Subcutaneous adipose tissue (tissue), 1 donor: ENCODE measurements at regions not wholly inside any gene's neighbourhood (a gene's known extent, or its start where the extent isn't known, plus 50 kb on each side); places are given as distances from the start of the nearest gene placed in this dataset.

ENCODE experiments used
- TF ChIP-seq, protein P1 (sequence below): fragments of 450-650 bp; IDR thresholded peaks from one replicate; pipeline ENCODE4 v1.5.1; 2016; ENCODE audit warnings: low read depth, mild to moderate bottlenecking, control low read depth, antibody characterized with exemption, moderate library complexity

DNA sequence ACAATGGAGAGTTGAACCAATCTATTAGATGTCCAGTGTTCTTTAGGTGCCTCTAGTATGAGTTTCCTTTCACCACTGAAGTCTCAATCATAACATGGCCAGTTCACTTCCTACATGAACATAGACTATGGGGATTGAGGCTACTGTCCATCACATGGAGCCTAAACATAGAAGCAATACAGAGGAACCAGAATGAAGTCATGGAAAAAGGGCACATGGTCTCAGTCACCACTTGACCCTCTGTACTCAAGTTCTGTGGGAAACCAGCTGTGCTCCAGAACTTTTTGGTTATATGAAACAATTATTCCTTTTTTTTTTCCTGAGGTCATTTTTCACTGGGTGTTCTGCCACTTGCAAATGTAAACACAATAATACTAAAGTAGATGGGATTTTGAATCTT is 762.5 kb downstream of the CBLN4 start:
- TF ChIP-seq, protein P1, sequence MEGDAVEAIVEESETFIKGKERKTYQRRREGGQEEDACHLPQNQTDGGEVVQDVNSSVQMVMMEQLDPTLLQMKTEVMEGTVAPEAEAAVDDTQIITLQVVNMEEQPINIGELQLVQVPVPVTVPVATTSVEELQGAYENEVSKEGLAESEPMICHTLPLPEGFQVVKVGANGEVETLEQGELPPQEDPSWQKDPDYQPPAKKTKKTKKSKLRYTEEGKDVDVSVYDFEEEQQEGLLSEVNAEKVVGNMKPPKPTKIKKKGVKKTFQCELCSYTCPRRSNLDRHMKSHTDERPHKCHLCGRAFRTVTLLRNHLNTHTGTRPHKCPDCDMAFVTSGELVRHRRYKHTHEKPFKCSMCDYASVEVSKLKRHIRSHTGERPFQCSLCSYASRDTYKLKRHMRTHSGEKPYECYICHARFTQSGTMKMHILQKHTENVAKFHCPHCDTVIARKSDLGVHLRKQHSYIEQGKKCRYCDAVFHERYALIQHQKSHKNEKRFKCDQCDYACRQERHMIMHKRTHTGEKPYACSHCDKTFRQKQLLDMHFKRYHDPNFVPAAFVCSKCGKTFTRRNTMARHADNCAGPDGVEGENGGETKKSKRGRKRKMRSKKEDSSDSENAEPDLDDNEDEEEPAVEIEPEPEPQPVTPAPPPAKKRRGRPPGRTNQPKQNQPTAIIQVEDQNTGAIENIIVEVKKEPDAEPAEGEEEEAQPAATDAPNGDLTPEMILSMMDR, result no peak

DNA sequence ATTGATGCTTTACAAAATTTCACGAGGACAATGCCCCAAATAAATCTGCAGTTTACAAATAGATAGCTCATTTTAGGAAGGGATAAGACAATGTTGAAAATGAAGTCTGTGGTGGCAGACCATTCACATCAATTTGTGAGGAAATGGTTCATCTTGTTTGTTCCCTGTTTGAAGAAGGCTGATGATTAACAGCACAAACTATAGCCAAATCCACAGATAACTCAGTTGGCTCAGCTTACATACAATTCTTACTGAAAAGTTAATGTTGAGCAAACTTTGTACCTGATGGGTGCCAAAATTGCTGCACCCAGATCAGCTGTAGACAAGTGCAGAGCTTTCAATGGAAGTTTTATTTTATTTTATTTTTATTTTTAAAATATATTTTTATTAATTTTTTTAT is 763.9 kb downstream of the DOK5 start:
- TF ChIP-seq, protein P1, result no peak

DNA sequence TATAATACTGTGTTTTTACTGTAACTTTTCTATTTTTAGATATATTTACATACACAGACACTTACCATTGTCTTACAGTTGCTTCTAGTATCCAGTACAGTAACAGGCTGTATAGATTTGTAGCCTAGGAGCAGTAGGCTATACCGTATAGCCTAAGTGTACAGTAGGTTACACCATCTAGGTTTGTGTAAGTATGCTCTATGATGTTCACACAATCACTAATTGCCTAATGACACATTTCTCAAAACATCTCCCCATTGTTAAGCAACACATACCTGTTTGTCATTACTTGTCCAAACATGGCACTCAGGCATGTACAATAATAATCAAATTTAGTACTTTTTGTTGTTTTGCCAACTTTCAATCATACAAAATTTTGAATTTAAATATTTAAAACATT is 757.3 kb downstream of the DOK5 start:
- TF ChIP-seq, protein P1, result no peak

DNA sequence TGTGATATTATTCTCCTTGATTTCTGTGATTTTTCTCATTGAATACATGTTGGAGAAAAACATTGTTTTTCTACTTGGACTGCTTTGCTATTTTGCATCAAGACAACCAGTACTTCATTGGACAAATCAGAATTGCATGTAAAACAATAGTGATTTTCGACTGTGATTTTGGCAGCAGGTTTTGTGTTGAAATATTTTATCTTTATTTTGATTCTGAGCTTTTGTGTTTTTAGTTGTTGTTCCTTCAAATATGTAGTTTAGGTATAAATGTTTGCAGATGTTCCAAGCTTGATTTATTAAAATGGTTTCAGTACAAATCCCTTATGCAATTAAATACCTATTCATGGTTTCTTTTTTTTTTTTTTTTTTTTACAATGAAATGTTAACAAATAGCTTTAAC is 754.1 kb downstream of the DOK5 start:
- TF ChIP-seq, protein P1, result no peak

DNA sequence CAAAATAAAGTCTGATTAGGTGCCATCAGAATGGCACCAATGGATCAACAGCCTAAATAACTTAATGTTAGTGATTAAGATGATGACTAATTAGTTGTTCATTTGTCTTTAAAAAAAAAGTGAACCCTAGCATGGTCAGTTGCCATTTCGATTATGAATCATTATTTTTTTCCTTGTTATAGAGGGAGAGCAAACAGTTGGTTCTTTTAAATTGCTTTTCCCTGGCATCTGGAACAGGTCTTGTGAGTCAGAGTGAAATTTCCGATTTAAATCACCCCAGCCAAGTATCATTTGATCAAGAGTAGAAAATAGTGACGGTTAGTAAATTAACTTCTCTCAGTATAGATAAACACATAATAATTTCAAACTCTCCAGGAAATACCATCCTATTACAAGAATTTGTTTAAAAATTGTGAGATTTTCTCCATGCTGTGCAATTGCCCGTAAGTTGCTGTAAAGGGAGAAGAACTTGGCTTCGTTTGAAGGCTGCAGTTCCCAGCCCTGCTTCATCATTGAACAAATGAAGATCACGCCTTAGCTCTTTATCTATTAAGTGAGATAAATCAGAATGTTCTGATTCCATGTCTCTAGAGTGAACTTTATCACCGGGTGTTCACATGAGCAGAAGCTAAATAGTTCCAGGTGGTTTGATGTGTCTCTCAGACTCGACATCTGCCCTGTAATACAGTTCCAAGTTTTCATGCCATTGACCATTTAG is 741.3 kb downstream of the DOK5 start:
- TF ChIP-seq, protein P1, result no peak

DNA sequence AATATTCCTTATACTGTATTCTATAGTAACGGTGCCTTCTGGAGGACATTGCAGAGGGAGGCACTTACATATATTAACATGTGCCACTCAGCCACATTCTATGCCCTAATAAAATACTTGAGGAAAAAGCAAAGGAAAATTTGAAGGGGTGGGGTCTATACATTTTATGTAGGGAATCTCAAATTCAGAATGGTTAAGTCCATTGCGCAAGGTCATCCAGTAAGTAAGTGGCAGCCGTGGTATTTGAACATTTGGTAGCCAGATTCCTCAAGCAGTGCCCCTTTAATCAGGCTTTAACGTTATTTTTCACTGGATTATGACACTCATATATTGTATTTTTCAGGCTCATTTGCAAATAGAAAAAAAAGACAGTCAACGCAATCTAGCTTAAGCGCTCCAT is 738.3 kb downstream of the DOK5 start:
- TF ChIP-seq, protein P1, result no peak

DNA sequence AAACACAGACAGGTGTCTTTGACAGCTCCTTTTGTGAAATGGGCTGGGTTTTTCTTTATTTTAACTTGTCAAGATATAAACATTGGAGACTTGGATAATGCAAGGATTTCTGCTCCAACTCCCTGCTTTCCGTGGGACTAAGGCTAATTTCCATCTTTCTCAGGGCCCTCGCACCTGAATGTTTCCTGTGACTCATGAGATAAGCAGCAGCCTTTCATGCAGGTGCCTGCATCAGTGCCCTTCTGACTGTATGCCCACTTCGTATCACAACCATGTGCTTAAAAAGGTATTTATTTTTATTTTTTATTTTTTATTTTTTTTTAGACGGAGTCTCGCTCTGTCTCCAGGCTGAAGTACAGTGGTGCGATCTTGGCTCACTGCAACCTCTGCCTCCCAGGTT is 736.1 kb downstream of the DOK5 start:
- TF ChIP-seq, protein P1, result no peak
